ENCODE measurements at regions not wholly inside any gene's neighbourhood (a gene's known extent, or its start where the extent isn't known, plus 50 kb on each side); places are given as distances from the start of the nearest gene placed in this dataset.

DNA sequence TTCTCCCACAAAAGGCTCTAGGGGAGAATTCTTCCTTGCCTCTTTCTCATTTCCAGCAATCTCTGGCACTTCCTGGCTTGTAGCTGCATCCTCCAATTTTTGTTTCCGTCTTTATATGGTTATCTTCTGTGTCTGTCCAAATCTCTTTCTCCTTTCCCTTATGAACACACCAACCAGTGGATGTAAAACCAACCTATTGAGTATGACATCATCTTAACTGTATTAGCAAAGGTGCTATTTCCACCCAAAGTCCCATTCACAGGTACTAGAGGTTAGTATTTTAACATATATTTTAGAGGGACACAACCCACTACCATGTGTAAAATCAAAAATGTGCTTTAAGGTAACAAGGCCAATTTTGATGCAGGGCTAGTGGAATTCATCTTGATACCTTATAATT lies 129.0 kb downstream of the RAP2A start:
- no peaks in the 10 kb centered on the region for H3K9me3 ChIP-seq
- H3K27me3 ChIP-seq, result no peaks in the 10 kb centered on the region
- DNase-seq, result no peak
- intact Hi-C loops (cut with DNase I; ENCODE audit: low total_unique reads), result no loop called here
- no peak overlapping the region for H3K27ac ChIP-seq
- no peaks in the 10 kb centered on the region for H3K36me3 ChIP-seq
- H3K4me1 ChIP-seq, result no peaks in the 10 kb centered on the region
- TF ChIP-seq CTCF (IDR thresholded peaks at IDR 0.05), result no peak
- H3K4me3 ChIP-seq, result no peak overlapping the region

DNA sequence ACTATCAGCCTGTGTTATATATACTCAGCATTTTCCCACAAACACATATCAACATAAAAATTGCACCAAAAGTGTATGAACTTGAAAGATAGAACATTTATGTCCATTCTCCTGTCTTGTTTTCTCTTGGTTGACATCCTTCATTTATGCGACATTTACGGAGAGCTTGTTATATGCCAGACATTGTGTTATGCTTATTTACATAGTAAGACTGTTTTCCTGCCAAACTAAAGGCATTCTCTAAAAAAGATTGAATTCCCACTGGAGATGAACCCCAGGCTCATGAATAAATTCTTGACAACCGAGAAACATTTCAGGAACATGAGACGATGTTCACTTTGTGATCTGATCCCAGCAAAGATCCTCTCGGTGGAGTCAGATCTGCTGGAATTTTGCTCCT lies 131.0 kb downstream of the RAP2A start:
- intact Hi-C loops (cut with DNase I; ENCODE audit: low total_unique reads), result no loop called here
- no peak for TF ChIP-seq CTCF (IDR thresholded peaks at IDR 0.05)

GRCh38 chr13:97565906-97566305 lies 131.9 kb downstream of the RAP2A start:
- intact Hi-C loops (cut with DNase I; ENCODE audit: low total_unique reads), result no loop called here
- Histone ChIP-seq H3K36me3 (no peaks in the 10 kb centered on the region), H3K4me3 (no peak overlapping the region), H3K4me1 (peaks cover 0 to 12% (median 7%) of the 10 kb centered on the region in 4 donors), H3K9me3 (no peaks in the 10 kb centered on the region), H3K27ac (no peak overlapping the region), H3K27me3 (no peaks in the 10 kb centered on the region)
- no peak for DNase-seq
- no peak for TF ChIP-seq CTCF (IDR thresholded peaks at IDR 0.05)

More for the DNA sequence above, 131.0 kb downstream of the RAP2A start:
- Histone ChIP-seq H3K36me3 (no peaks in the 10 kb centered on the region), H3K4me1 (peaks cover 0 to 8% (median 3%) of the 10 kb centered on the region in 4 donors), H3K27ac (no peak overlapping the region), H3K4me3 (no peak overlapping the region), H3K9me3 (no peaks in the 10 kb centered on the region), H3K27me3 (no peaks in the 10 kb centered on the region)
- no peak for DNase-seq

DNA sequence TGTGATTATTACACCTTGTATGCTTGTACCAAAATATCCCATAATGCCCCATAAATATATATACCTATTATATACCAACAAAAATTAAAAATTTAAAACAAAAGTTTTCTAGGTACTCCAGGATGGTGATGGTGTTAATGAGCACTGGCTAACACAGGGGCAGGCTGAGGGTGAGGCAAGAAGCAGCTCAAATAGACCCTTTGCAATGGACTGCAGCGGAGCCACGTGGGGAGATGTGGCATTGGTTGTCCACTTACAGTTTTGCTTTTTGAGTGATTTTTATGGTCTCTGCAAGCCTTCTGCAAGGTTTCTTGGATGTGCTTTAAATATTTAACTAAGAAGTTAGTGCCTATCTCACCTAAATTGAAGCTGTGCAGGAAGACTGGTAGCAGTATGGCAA lies 132.9 kb downstream of the RAP2A start:
- Histone ChIP-seq H3K9me3 (no peaks in the 10 kb centered on the region), H3K27ac (no peak overlapping the region), H3K4me3 (no peak overlapping the region), H3K36me3 (no peaks in the 10 kb centered on the region), H3K27me3 (no peaks in the 10 kb centered on the region), H3K4me1 (peaks cover 0 to 12% (median 7%) of the 10 kb centered on the region in 4 donors)
- intact Hi-C loops (cut with DNase I; ENCODE audit: low total_unique reads), result no loop called here
- no peak for TF ChIP-seq CTCF (IDR thresholded peaks at IDR 0.05)
- DNase-seq, result no peak

GRCh38 chr13:97567510-97568243 lies 133.7 kb downstream of the RAP2A start:
- Histone ChIP-seq H3K27me3 (no peaks in the 10 kb centered on the region), H3K4me1 (peaks cover 0 to 12% (median 7%) of the 10 kb centered on the region in 4 donors), H3K36me3 (no peaks in the 10 kb centered on the region), H3K4me3 (no peak overlapping the region), H3K9me3 (no peaks in the 10 kb centered on the region), H3K27ac (no peak overlapping the region)
- TF ChIP-seq CTCF (IDR thresholded peaks at IDR 0.05), result no peak
- DNase-seq, result peak in 1 of 2 donors; percentile 66
- intact Hi-C loops (cut with DNase I; ENCODE audit: low total_unique reads), result no loop called here
